GM13976 (cell line): ENCODE measurements at regions not wholly inside any gene's neighbourhood (a gene's known extent, or its start where the extent isn't known, plus 50 kb on each side); places are given as distances from the start of the nearest gene placed in this dataset.
A peak's percentile ranks its signal among the peaks of the same experiment; 100 is the strongest.
"Not testable (repeated sequence)": the region's sequence is repeated elsewhere in the genome, so short reads cannot be mapped to it uniquely, and the experiment has no call there.

Experiments used
- DNase-seq: peaks from one replicate; pipeline ENCODE4 v3.0.0; 2012; ENCODE audit warnings: low spot score
- in situ Hi-C: fragments of 300-500 bp; cut with MboI; formaldehyde crosslinking; loops from one replicate; pipeline ENCODE4 v1.12.0; 2022; ENCODE audit warnings: low sequenced_read_pairs, mixed read lengths, inconsistent platforms; ENCODE audit not compliant: unreplicated experiment
- TF ChIP-seq, protein P1 (sequence below): IDR thresholded peaks from 2 replicates; pipeline ENCODE4 v1.5.1; 2012; ENCODE audit warnings: borderline replicate concordance, mild to moderate bottlenecking; ENCODE audit not compliant: insufficient read depth; ENCODE audit errors: extremely low read depth, missing control alignments, control extremely low read depth

DNA sequence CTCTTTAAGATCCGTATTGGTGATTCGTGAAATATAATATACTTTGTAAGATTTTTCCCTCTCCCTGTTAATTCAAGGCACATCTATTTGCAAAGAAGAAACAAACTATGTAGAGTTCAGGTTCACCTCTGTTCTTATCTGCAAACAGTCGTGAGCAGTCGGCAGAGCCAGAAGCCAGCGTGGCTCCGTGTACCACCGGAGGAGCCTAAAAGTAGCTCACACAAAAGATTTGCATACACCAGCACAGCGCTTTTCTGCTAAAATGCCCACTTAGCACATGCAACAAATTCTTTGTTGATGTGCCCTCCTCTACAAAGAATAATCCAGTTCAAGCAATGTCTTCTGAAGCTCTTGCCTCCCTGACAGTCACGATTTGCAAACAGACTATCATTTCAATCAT lies 416.0 kb upstream of the TENM3 start:
- DNase-seq: no peak
- TF ChIP-seq, protein P1, sequence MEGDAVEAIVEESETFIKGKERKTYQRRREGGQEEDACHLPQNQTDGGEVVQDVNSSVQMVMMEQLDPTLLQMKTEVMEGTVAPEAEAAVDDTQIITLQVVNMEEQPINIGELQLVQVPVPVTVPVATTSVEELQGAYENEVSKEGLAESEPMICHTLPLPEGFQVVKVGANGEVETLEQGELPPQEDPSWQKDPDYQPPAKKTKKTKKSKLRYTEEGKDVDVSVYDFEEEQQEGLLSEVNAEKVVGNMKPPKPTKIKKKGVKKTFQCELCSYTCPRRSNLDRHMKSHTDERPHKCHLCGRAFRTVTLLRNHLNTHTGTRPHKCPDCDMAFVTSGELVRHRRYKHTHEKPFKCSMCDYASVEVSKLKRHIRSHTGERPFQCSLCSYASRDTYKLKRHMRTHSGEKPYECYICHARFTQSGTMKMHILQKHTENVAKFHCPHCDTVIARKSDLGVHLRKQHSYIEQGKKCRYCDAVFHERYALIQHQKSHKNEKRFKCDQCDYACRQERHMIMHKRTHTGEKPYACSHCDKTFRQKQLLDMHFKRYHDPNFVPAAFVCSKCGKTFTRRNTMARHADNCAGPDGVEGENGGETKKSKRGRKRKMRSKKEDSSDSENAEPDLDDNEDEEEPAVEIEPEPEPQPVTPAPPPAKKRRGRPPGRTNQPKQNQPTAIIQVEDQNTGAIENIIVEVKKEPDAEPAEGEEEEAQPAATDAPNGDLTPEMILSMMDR: no peak
- in situ Hi-C loops: no loop called here

DNA sequence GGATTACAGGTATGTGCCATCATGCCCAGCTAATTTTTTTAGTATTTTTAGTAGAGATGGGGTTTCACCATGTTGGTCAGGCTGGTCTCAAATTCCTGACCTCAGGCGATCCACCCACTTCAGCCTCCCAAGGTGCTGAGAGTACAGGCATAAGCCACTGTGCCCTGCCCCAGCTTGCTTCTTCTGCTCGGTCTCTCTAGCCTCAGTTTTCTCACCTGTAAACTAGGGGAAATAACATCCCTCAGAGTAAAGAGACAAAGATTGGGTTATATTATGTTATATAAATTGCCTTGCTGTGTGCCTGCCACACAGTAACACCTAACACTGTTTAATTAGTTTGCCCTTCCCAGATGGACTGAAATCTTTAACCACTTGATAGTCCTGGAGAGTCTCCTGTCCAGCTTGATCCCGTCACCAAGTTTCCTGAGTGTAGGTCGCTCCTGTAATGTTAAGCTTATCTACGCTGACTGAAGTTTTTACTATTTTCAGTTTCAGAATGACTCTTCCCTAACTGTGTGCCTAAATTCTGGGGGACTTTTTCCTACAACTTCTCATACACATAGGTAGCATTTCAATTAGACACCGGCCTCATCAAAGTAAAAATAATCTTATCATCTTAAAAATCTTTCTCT lies 412.7 kb upstream of the TENM3 start:
- DNase-seq: peak; percentile 40
- in situ Hi-C loops: no loop called here
- TF ChIP-seq, protein P1: no peak

DNA sequence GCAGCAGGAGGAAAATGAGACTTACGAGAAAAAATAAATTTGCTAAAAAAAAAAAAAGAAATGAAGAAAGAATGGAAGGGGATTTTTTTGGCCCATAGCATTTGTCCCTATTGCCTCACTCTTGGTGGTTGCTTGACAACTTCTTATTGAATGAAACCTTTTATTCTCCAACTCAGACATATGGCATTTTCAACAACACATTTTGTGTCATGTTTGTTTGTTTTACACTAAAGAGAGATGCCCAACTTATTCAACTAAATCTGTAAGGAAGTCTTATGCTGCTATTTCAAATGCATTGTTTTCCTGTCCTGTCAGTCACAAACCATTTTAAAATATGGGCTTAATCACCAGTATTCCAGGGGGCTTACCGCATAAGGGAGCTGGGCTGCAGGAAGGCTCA lies 409.1 kb upstream of the TENM3 start:
- no peak for DNase-seq
- TF ChIP-seq, protein P1: no peak
- in situ Hi-C loops: no loop called here

DNA sequence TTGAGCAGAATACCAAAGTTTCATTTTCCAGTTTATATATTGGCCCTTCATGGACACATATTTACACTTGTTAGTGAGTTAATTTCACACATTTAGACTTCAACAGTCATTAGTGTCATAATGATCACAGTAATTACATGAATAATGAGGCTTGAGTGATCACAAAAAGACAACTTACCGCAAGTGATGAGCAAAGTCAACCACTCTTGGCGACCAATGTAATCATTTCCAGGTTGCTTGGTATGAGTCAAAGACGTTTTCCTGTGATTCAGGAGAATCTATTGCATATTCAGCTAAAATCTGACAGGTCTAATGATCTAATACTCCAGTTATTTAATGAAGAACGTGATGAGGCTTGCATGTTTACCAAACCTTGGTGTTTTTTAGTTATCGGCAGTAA lies 407.9 kb upstream of the TENM3 start:
- in situ Hi-C loops: no loop called here
- TF ChIP-seq, protein P1: no peak
- DNase-seq: no peak

DNA sequence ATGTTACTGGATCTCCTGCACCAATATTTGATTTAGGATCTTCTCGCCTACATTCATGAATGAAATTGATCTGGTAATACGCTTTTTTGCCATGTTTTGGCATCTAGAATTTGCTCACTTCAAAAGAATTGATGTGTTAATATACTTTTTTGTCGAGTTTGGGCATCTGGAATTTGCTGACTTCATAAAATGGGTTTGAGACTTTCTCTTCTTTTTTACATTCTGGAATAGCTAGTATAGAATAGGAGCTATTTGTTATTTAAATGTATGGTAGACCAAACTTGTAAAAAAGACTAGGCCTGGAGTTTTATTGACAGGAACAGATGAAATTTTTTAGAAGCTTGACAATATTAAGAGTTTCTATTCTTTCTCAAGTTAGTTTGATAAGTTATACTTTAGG lies 404.9 kb upstream of the TENM3 start:
- in situ Hi-C loops: no loop called here
- TF ChIP-seq, protein P1: no peak
- DNase-seq: no peak

DNA sequence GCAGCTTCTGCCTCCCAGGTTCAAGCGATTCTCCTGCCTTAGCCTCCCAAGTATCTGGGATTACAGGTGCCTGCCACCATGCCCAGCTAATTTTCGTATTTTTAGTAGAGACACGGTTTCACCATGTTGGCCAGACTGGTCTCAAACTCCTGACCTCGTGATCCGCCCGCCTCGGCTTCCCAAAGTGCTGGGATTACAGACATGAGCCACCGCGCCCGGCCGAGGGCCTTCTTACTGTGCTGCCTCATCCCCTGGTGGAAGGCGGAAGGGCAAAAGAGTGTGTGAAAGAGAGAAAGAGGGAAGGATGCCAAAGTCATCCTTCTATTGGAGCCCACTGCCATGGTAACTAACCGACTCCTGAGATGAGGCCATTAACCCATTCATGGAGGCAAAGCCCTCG lies 399.4 kb upstream of the TENM3 start:
- not testable (repeated sequence) for DNase-seq

DNA sequence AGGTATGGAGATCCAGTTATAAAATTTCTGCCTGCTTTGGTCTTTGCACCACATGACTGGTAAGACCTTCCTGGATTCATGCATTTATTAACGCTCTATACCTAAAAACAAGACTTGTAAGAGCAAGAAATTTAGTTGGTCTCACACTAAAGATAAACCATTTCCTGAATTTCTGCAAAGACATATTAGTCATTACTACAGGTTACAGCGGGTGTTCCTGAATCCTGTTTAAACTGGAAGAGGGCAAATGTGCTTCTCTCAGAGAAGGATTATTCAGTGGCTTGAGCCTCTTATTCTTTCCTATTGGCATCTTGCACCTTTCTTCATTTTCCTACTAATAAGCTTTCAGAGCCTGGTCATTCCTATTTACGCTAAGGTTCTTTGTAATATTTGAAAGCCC lies 397.6 kb upstream of the TENM3 start:
- DNase-seq: no peak
- in situ Hi-C loops: no loop called here
- TF ChIP-seq, protein P1: no peak

More for the DNA sequence above, 399.4 kb upstream of the TENM3 start:
- in situ Hi-C loops: not testable (repeated sequence)
